ENCODE measurements at regions not wholly inside any gene's neighbourhood (a gene's known extent, or its start where the extent isn't known, plus 50 kb on each side); places are given as distances from the start of the nearest gene placed in this dataset.

GRCh38 chrX:39356119-39356807 is 555.0 kb downstream of the MID1IP1 start:
- no peak for DNase-seq

GRCh38 chrX:39360101-39360500 is 558.8 kb downstream of the MID1IP1 start:
- no peak for DNase-seq

GRCh38 chrX:39361736-39362135 is 560.5 kb downstream of the MID1IP1 start:
- DNase-seq = no peak

- DNase-seq = no peak
Measured at GRCh38 chrX:39367416-39367815, 566.2 kb downstream of the MID1IP1 start.

- DNase-seq = no peak
Measured at GRCh38 chrX:39372115-39372514, 570.9 kb downstream of the MID1IP1 start.

GRCh38 chrX:39377157-39377556 is 575.9 kb downstream of the MID1IP1 start:
- no peak for DNase-seq

- DNase-seq = no peak
Measured at GRCh38 chrX:39377773-39378172, 576.5 kb downstream of the MID1IP1 start.

- DNase-seq = no peak
Measured at GRCh38 chrX:39381422-39381821, 580.2 kb downstream of the MID1IP1 start.

GRCh38 chrX:39384996-39385395 is 583.7 kb downstream of the MID1IP1 start:
- no peak for DNase-seq

GRCh38 chrX:39388730-39389129 is 587.5 kb downstream of the MID1IP1 start:
- DNase-seq = peak in 1 of 2 experiments; percentile 13

GRCh38 chrX:39396358-39396995 is 595.2 kb downstream of the MID1IP1 start:
- DNase-seq = peak in 1 of 2 experiments; percentile 54

- DNase-seq = peak; percentile 76 to 94
Measured at GRCh38 chrX:39397561-39398199, 596.4 kb downstream of the MID1IP1 start.

GRCh38 chrX:39398215-39398962 is 597.1 kb downstream of the MID1IP1 start:
- DNase-seq = peak in 1 of 2 experiments; percentile 74

GRCh38 chrX:39398963-39399261 is 597.7 kb downstream of the MID1IP1 start:
- peak in 1 of 2 experiments; percentile 74 for DNase-seq

GRCh38 chrX:39399387-39399786 is 598.1 kb downstream of the MID1IP1 start:
- no peak for DNase-seq

- no peak for DNase-seq
Measured at GRCh38 chrX:39401483-39402110, 600.3 kb downstream of the MID1IP1 start.

GRCh38 chrX:39402158-39402557 is 600.9 kb downstream of the MID1IP1 start:
- DNase-seq = no peak

GRCh38 chrX:39406799-39407198 is 605.5 kb downstream of the MID1IP1 start:
- no peak for DNase-seq

- DNase-seq = no peak
Measured at GRCh38 chrX:39409246-39409917, 608.1 kb downstream of the MID1IP1 start.

GRCh38 chrX:39414290-39414854 is 613.1 kb downstream of the MID1IP1 start:
- no peak for DNase-seq

GRCh38 chrX:39416547-39417260 is 615.4 kb downstream of the MID1IP1 start:
- no peak for DNase-seq

Measured in NCI-H2081 (cell line).